ENCODE measurements at regions not wholly inside any gene's neighbourhood (a gene's known extent, or its start where the extent isn't known, plus 50 kb on each side); places are given as distances from the start of the nearest gene placed in this dataset.

- H3K4me2 ChIP-seq (ENCODE audit: low read depth, low read length) = no peak overlapping the region
- peak overlapping the region; percentile 85 for H3K4ac ChIP-seq (ENCODE audit: low read depth, low read length)
- dilution Hi-C loops (cut with HindIII; ENCODE audit: low sequenced_read_pairs, unreplicated experiment) = no loop called here
- no peak for TF ChIP-seq CEBPB (IDR thresholded peaks at IDR 0.05; ENCODE audit: low read depth, low read length)
- TF ChIP-seq SMC3 (IDR thresholded peaks at IDR 0.05; ENCODE audit: low read depth, low read length) = no peak
- no peak for TF ChIP-seq RCOR1 (IDR thresholded peaks at IDR 0.05; ENCODE audit: insufficient replicate concordance, low read length)
- no peak for TF ChIP-seq RAD21 (IDR thresholded peaks at IDR 0.05; ENCODE audit: low read length)
- TF ChIP-seq USF2 (IDR thresholded peaks at IDR 0.05; ENCODE audit: low read depth, low read length) = no peak
- TF ChIP-seq MAZ (IDR thresholded peaks at IDR 0.05; ENCODE audit: borderline replicate concordance, low read depth, low read length) = no peak
- H2AK5ac ChIP-seq (ENCODE audit: low read depth, low read length) = peak overlapping the region; percentile 24; the same call in 1 of the 2 replicates
- H3K36me3 ChIP-seq (ENCODE audit: control insufficient read depth, insufficient read depth, low read length) = no peaks in the 10 kb centered on the region
- H3K9me1 ChIP-seq (ENCODE audit: insufficient read depth, low read length) = 0 out of 2 replicates have a peak, but pooled peaks cover 7% of the 10 kb centered on the region
- peak overlapping the region; percentile 79 for H2AFZ ChIP-seq (replicated peaks; ENCODE audit: low read length, poor library complexity)
- peak overlapping the region; percentile 40; the same call in 1 of the 3 replicates for H2BK15ac ChIP-seq (ENCODE audit: low read depth, low read length)
- H4K91ac ChIP-seq (ENCODE audit: insufficient read depth, low read depth, low read length) = peak overlapping the region; percentile 53
- no peaks in the 10 kb centered on the region for H3K27me3 ChIP-seq (ENCODE audit: control insufficient read depth, insufficient read depth, low read length)
- H3K18ac ChIP-seq (ENCODE audit: low read depth, low read length) = peak overlapping the region; percentile 95
- ATAC-seq (ENCODE audit: low read depth) (peak; percentile 22), DNase-seq (no peak)
- no peaks in the 10 kb centered on the region for H3K79me1 ChIP-seq (ENCODE audit: low read depth in 1 of 2, low read length in 2 of 2)
- no TSS peak for BruUV-seq (replicated peaks)
- peaks cover 8% of the 10 kb centered on the region for H3K4me1 ChIP-seq (ENCODE audit: control insufficient read depth, insufficient read depth, low read length)
- H3K4me3 ChIP-seq (ENCODE audit: insufficient read depth, low read depth, low read length) = no peak overlapping the region
- intact Hi-C loops (cut with micrococcal nuclease) = no loop called here
- H4K5ac ChIP-seq (ENCODE audit: low read depth, low read length) = peak overlapping the region; percentile 84
- 74% methylated on average over 6 of the region's 16 CpGs; no CpG with 5 or more reads in 1 of the 2 experiments for WGBS, 2 experiments (ENCODE audit: extremely low coverage in 2 of 2, insufficient read length in 1 of 2)
- H3K14ac ChIP-seq (replicated peaks; ENCODE audit: low read depth, low read length) = peak overlapping the region; percentile 69
- no peak overlapping the region for H3K9ac ChIP-seq (ENCODE audit: low read depth, low read length)
- H2BK20ac ChIP-seq (ENCODE audit: low read depth, low read length) = peak overlapping the region; percentile 77; the same call in 1 of the 2 replicates
- H3K56ac ChIP-seq (ENCODE audit: extremely low read depth, insufficient read depth, low read length) = no peak overlapping the region
- H3K9me3 ChIP-seq (ENCODE audit: control insufficient read depth, insufficient read depth, low read length) = no peaks in the 10 kb centered on the region
- ChIA-PET POLR2A (ENCODE audit: unreplicated experiment) (no interaction called here), CTCF (interaction anchor here (1.0 kb wide), 1 partner anchor 8 kb away, joined by 4 read pairs; no protein-coding TSS in a partner anchor)
- H3K27ac ChIP-seq (ENCODE audit: insufficient read depth, low read length) = peak overlapping the region; percentile 47; the same call in 1 of the 2 replicates
- H4K20me1 ChIP-seq (ENCODE audit: insufficient read depth, low read length) = no peaks in the 10 kb centered on the region
- H4K8ac ChIP-seq (ENCODE audit: low read depth in 2 of 2, low read length in 2 of 2) = peak overlapping the region; percentile 74 to 92
- H2AK9ac ChIP-seq (replicated peaks; ENCODE audit: low read depth, low read length, poor library complexity) = no peak overlapping the region
- peak overlapping the region; percentile 61 for H2BK5ac ChIP-seq (ENCODE audit: low read depth, low read length, poor library complexity, severe bottlenecking)
- in situ Hi-C loops (cut with MboI; ENCODE audit: low sequenced_read_pairs) = no loop called here
- peak overlapping the region; percentile 49; the same call in 1 of the 2 replicates for H3K23ac ChIP-seq (ENCODE audit: low read depth, low read length)
- H2BK120ac ChIP-seq (ENCODE audit: low read depth, low read length) = peak overlapping the region; percentile 78
These were observed 578.3 kb upstream of the FAT1 start for GRCh38 chr4:187301923-187302322.
